ENCODE measurements at regions not wholly inside any gene's neighbourhood (a gene's known extent, or its start where the extent isn't known, plus 50 kb on each side); places are given as distances from the start of the nearest gene placed in this dataset.

GRCh38 chr14:40983604-40984003 lies 623.1 kb upstream of the LRFN5 start:
- TF ChIP-seq SIN3A (IDR thresholded peaks at IDR 0.05; ENCODE audit: borderline replicate concordance, insufficient read depth, low read length): no peak
- TF ChIP-seq REST (IDR thresholded peaks at IDR 0.05; ENCODE audit: insufficient read depth in 1 of 2, low read depth in 2 of 2, low read length in 2 of 2): no peak
- no peak for TF ChIP-seq POLR2AphosphoS5 (IDR thresholded peaks at IDR 0.05; ENCODE audit: low read depth, low read length)

All from PFSK-1 (cell line).